CD4-positive, alpha-beta T cell treated with Interleukin-21 for 1 hour (primary cell): ENCODE measurements at regions not wholly inside any gene's neighbourhood (a gene's known extent, or its start where the extent isn't known, plus 50 kb on each side); places are given as distances from the start of the nearest gene placed in this dataset.
"Not testable (repeated sequence)": the region's sequence is repeated elsewhere in the genome, so short reads cannot be mapped to it uniquely, and the experiment has no call there.

ENCODE experiments used
- DNase-seq: peaks from one replicate; pipeline ENCODE4 v3.0.0-alpha.2; 2020

DNA sequence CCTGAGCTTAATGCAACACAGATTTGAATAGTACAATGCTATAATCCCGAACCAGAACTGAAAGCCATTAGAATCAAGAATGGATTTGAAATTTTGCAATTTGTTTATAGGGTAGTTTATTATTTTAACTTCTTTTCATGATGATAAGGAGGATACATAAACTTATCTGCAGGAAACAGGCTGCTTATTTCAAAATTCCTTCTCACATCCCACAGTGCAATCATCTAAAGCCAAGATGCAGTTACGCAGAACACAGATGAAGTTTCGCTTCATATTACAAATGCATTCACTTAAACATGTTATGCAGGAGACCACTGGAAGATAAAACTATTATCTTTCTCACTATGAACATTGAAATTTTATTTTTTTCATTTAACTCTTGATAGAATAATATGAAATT is 1019.6 kb downstream of the PLA2G4A start:
- DNase-seq: no peak

DNA sequence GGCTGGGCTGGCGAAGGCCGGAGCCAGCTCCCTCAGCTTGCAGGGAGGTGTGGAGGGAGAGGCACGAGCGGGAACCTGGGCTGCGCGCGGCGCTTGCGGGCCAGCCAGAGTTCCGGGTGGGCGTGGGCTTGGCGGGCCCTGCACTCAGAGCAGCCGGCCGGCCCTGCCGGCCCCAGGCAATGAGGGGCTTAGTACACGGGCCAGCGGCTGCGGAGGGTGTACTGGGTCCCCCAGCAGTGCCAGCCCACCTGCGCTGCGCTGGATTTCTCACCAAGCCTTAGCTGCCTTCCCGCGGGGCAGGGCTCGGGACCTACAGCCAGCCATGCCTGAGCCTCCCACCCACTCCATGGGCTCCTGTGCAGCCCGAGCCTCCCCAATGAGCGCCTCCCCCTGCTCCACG is 1021.4 kb downstream of the PLA2G4A start:
- not testable (repeated sequence) for DNase-seq

DNA sequence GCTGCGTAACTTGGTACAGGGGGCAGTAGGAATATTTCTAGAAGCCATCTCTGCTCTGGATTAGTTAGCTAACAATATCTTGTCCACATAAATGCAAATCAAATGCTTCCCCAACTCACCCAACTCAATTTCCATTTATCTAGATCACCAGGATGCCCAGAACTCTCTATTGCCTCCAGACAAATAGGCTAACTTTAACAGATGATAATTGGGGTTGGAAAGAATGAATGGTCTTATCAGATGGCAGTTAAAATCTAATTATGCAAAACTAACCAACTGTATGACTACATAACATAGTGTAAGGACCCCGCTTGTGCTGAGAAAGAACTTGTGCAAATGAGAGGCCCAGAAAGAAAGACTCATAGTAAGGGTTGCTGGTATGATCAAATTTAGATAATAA is 1024.8 kb downstream of the PLA2G4A start:
- no peak for DNase-seq

DNA sequence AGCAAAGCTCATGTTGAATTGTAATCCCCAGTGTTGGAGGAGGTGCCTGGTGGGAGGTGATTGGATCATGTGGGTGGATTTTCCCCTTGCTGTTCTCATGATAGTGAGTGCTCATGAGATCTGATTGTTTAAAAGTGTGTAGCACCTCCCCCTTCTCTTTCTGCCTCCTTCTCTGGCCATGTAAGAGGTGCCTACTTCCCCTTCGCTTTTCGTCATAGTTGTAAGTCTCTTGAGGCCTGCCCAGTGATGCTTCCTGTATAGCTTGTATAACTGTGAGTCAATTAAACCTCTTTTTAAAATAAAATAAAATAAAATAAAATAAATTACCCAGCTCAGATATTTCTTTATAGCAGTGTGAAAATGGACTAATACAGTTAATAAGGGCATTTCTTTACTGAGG is 1025.7 kb downstream of the PLA2G4A start:
- DNase-seq: no peak

DNA sequence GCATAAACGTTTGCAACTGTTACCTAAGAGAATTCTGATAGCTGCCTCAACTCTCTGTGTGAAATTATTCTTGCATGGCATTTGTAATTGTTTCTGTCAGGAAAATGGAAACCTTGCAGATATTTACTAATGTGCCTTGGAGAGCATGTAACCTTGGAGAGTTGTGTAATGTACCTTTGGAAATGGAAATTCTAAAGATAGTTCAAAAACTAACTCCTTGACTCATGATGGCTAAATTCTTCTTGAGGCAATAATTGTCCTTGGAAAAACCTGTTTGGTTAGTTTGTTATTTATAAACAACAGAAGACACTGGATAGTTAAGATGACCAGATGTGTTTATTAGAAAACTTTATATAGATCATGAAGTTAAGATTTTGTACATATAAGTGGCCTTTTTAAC is 1033.8 kb downstream of the PLA2G4A start:
- DNase-seq: no peak

DNA sequence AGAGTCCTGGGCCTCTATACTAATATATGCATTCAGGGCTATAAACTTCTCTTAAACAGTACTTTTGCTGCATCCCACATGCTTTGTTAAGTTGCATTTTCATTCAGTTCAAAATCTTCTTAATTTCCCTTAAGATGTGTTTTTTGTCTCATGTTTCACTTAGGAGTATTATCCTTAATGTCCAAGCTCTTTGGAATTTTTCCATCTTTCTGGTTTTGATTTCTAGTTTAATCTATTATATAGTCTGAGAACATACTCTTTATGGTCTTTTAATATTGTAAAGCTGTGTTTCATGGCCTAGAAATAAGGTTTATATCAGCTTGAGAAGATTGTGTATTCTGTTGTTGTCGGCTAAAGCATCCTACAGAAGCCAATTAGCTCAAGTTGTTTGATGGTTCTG is 1041.8 kb downstream of the PLA2G4A start:
- no peak for DNase-seq

DNA sequence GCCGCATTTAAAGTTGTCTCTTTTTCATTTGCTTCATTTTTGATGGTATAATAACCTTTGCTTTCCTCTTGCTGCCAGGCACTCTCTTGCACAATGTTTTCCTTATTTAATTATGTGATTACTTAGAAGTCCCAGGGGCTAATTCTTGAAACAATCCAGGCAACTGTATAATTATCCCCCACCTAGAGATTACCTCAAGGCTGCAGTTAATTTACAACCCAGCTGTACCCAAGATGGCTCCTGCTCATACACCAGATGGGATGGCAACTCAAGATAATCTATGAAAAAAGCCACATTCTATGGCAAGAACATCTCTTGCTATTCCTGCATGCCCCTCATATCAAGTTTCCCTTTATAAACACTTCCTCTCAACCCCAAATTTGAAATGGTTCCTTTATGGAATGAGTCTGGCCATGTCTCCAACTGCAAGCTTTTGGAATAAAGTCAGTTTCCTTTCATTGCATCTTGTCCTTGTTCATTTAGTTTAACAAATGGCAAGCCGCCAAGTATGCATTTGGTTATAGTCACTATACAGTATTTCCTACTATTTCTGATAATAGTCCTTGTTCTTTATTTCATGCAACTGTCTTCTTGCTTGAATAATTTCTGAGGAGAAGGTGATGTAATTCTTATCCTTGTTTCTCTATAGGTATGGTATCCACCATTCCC is 1042.6 kb downstream of the PLA2G4A start:
- no peak for DNase-seq

DNA sequence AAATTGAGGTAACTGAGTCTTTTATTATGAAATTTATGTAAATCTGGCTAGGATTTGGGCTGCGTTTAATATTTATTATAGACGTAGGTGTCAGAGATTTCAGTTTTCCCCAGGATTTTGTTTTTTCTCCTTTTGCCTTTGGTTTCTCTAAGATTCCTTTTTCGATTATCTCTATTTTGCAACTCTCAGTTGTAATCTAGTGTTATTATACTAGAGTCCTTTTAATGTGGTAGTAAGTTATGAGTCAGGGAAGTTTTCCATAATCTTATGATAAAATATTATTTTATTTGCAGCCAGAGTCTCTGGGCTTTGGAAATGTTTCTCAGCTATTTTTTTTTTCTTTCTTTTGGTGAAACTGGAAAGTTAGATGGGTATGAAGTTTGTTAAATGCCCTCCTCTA is 1043.8 kb downstream of the PLA2G4A start:
- no peak for DNase-seq

DNA sequence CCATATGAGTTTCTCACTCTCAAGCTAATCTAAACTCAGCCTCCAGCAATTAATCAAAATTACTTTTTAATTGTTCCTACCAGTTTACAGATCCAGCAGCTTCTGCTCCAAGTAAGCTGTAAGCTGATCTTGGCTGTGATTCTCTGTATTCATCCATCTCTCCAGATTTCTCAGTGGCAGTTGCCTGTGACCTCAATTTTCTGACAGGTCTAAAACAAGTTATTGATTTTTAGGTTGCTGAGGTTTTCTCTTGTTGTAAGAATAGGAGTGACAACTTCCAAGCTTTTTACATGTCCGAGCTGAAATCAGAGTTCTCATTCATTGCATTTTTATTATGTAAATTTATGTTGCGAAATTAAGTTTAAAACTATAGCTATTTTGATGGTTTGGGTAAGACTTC is 1044.4 kb downstream of the PLA2G4A start:
- no peak for DNase-seq

DNA sequence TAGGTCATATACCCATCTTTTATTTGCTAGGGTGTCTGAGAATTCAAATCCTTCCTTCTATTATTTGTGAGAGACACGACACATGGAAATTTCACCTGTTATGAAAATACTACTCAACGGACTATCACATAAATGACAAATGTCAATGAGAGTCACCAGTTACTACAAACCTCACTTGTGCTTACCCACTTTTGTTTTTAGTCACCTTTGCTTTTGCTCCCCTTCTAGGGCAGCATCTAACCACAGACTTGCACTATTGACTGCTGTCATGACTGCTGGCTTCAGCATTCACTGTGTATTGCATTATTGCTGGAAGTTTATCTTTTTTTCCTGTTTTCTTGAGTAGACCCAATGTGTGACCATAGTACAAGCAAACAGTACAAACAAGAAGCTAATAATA is 1048.0 kb downstream of the PLA2G4A start:
- DNase-seq: no peak

DNA sequence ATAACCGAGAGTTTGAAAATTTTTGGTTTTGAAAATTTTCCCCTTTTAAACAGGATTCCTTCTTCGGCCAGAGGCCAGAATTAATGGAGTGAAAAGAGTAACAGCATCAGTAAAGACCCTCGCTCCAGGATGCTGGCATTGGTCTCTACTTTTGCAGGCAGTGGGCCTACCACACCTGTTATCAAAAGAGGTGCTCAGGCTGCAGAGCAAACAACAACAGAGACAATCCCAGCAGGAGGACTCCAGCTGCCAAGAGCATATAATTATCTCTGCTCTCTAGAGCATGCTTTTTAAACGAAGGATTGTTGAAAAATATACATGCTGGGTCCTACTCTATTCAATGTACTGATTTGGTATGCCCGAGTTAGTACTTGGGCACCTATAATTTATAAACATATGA is 1048.5 kb downstream of the PLA2G4A start:
- DNase-seq: no peak

DNA sequence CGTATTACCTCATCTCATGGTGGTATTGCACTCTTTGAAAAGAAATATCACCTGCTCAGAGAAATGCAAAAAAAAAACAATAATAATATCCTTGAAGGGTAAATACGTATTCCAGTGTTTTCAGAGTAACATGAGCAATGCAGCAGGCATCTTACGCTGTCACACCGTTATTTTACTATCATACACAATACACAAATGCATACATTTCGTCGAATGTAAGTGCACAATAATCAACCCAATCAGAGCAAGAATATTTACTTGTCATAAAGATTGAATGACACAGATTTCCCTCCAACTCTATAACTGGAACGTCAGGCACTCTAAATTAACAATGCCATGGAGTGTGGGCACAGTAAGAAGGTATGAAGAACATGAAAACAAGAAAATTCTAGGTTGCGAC is 1050.1 kb downstream of the PLA2G4A start:
- no peak for DNase-seq

DNA sequence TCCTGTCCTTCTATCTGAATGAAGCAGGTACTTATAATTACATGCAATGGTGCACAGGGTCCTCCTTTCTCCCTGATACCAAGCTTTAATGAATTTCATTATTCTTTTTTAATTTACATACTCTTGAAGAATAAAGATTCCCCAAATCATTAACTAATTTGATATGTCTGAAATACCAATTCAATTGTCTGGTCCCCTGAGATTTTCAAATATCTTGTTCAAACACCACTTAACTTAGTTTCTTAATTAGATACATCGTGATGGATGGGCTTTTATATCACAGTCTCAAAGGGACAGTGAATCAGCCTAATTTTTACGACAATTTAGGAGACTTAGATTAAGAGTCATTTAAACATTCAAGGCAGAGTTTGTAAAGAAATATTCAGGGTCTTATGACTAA is 1054.6 kb downstream of the PLA2G4A start:
- DNase-seq: no peak

DNA sequence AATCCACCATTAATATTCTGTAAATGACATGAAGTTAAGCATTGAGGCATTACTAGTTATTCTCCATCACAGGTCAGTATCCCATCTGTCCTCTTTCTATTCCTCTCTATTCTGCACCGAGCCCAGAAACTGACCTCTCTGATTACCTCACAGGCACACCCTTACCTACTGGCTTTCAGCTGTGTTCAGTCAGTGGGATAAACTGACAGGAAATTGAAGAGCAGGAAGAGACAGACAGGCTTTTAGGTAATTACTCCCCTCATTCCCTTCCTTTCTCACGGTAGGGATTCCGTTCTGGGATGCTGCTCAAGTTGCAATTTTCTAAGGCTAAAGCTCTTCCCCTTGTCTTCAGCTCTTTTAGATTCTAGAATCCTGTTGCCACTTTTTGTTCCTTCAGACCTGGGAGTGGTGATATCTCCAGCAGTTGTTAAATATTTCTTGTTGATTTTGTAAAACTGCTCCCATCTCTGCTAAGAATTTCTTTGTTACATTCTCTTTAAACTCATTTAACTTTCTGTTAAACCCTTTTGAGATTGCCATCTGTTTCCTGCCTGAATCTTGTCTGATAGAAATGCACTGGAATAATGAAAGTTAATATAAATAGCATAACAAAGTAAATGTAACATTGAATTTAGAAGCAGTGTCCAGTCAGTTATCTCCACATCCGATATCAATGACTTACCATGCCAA is 1063.4 kb downstream of the PLA2G4A start:
- no peak for DNase-seq

DNA sequence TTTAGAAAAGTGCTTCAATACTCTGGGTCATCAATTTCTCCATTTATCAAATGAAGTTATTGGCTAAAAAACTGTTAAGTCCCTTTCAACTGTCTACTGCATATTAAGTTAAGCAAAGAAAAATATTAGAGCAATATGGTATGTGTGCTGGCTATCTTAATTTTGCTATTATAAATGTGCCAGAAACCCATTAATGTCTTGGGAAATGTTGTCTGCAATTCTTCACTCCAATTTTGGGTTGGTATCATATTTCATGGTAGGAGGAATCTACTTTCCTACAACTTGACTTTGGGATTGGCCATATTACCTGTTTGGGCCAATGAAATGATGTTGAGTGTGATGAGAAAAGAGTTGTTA is 1063.9 kb downstream of the PLA2G4A start:
- no peak for DNase-seq

DNA sequence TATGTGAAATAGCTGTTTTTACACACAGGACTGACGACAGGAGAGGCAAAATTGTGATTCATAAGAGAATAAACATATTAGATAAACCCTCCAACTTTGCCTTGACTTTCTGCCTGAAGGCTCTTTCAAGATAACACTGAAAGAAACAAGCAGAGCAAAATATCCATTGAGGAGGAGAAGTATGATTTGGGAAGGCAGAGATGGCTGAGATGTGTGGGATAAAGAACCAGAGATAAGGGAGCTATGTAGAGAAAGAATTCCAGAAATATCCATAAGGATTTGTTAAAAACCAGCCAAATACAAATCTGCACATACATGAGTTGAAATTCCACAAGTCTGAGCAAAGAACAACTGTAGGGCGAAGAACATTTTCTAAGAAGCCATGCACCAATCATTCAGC is 1064.7 kb downstream of the PLA2G4A start:
- DNase-seq: no peak

DNA sequence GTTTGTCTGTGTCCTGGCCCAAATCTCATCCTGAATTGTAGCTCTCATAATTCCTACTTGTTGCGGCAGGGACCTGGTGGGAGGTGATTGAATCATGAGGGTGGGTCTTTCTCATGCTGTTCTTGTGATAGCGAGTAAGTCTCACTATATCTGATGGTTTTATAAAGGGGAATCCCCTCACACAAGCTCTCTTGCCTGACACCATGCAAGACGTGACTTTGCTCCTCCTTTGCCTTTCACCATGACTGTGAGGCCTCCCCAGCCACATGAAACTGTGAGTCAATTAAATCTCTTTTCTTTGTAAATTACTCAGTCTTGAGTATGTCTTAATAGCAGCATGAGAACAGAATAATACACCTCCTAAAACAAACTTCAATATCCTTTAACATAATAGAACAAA is 1065.6 kb downstream of the PLA2G4A start:
- no peak for DNase-seq

DNA sequence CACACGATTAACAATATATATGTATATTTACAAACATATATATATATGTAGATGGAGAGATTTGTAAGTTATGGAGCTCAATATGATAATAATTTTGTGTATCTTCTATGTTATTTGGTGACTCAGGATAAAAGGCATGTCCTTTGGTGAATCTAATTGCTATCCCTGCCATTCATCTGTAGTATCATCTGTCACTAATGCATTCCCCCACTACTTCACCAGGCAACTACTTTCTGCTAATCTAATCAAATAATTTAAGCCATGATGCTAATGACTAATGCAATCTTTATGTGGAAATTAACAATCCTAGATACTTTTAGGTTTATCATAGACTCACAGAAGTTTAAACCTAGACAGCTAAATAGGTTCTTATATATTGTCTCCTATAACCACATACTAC is 1074.5 kb downstream of the PLA2G4A start:
- DNase-seq: no peak

DNA sequence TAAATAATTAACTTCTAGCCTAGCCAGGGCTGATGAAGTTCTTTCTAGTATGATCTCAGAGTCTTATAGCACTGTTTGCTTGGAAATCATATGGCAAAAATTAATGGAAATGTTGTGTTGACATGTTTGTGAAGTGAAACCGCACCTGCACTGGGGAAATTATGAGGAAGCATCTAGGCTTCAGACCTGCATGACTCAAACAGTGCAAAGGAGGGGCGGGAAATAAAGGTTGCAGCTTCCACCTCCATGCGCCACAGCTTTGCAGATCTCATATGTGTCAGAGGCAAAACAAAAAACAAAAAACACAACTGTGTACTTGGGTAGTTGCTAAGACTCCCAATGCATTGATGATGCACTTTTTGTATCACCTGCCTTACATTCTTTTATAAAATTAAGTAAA is 1080.6 kb downstream of the PLA2G4A start:
- DNase-seq: no peak

DNA sequence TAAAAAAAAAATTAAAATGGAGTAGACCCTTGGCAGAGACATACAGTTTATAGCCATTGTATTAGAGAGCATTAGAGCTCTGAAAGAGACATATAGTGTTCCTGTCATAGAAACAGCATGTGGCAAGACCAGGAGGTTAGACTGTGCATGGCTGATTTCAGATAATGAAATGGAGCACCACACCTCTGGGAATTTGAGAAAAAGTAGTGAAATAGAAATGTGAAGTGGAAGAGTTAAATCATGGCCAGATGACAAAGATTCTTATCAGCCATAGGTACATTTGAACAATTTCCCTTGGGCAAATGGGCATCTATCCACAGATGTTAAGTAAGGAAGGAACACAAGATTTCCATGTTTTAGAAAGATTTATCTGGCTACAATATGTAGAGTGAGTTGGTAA is 1083.1 kb downstream of the PLA2G4A start:
- DNase-seq: no peak

DNA sequence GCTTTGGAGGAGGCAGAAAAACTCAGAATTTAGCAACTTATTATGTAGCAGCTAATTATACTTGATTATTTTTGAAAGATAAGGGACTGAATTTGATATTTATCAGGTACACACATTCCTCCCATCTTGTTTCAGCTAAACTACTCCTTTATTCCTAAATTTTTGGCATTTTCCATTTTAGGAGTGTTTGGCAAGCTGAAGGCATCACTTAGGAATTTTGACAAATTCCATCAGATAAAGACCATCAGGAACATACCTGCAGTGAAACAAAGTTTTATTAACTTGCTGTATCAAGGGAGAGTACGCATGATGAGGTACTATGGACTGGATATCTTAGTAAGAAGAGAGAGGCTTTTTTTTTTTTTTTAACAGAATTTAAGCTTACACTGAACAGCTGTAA is 1092.2 kb downstream of the PLA2G4A start:
- DNase-seq: no peak

DNA sequence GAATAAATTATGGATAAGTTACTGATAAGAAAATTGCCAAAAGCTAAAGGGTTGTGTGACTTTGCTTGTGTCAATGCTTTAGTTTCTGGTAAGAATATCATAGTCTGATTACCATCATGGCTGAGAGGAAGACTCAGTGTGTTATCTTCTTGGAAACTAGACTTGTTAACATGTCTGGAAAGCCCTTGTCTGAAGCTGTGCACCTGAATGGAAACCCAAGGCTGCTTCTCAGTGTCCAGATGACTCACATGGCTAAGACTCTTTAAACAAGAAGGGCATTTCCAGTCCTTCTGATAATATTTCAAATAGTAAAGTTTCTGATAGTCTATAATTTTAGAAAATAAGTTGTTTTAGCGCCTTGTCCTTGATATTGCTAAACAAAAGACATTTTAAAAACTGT is 1092.7 kb downstream of the PLA2G4A start:
- no peak for DNase-seq

DNA sequence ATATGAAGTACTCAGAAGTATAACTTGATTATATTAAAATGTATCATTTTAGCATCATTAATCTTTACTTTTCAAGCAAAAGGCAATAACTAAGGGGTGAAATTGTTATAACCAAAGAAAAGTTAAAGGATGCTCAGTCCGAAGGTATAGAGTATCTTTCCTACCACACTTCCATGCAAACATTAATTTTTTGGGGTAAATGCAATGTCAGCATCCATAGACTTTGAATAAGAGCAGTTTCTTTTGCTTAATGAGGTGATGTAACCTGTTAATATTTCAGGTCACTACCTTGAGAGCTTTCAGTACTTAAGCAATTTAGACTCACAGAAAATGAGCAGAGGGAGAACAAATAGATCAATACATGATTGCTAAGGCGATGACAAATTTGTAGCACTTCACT is 1093.5 kb downstream of the PLA2G4A start:
- DNase-seq: no peak

DNA sequence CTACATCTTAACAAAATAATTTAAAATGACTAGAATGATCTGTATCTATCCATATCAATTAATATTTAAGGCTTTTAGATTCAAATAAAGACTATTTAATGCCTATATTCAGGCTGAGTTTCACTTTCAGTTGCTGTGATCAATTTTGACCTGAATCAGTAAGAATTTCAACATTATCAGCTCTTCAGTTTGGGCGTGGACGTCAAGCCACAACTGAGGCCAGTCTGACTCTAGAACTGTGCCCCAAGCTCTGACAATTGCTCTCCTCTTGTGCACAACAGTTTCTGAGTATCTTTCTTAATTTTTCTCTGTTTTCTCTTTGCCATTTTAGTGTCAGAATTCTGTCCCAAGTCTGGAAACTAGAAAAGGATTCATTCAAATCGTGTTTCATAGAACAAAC is 1095.5 kb downstream of the PLA2G4A start:
- DNase-seq: no peak

DNA sequence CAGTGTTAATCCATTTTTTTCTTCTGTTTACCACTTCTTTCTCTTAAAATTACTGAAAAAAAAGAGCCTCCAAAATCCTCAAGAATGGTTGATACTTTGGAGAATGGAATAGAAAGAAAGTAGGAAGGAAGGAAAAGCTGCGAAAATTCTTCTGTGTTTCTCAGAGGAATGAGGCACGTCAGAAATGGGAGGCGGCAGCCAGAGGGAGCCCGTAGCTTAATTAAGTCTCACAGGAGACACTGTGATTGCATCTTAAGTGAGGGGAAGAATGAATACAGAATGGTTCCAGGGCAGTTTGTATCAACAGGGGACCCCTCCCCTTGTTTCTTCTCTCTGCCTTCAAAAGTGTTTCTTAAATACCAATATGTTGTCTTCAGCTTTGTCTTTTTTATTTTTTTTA is 1099.5 kb downstream of the PLA2G4A start:
- DNase-seq: no peak
